Liver (tissue), 3 donors: ENCODE measurements at regions not wholly inside any gene's neighbourhood (a gene's known extent, or its start where the extent isn't known, plus 50 kb on each side); places are given as distances from the start of the nearest gene placed in this dataset.

ENCODE experiments used
- ATF3 ChIP-seq: IDR thresholded peaks from 2 replicates; pipeline ENCODE4 v1.6.1; 2016; ENCODE audit warnings: antibody characterized with exemption
- CTCF ChIP-seq: fragments of 150-350 bp; IDR thresholded peaks from 2 replicates; pipeline ENCODE4 v1.5.1; 2017; ENCODE audit warnings: improper control_type of control experiment, low read depth, low read length; ENCODE audit not compliant: missing input control
- GABPA ChIP-seq, 2 donors: IDR thresholded peaks in 1 of 2; conservative IDR thresholded peaks in 1 of 2; 2 replicates each; pipeline ENCODE4 v1.6.1; 2016; ENCODE audit warnings: antibody characterized with exemption in 2 of 2, mild to moderate bottlenecking in 1 of 2, moderate library complexity in 1 of 2
- MAX ChIP-seq: IDR thresholded peaks from 2 replicates; pipeline ENCODE4 v1.6.1; 2016; ENCODE audit warnings: antibody characterized with exemption
- RAD21 ChIP-seq, 2 donors: IDR thresholded peaks; 2 replicates each; pipeline ENCODE4 v1.6.1; 2016; ENCODE audit warnings: antibody characterized with exemption in 2 of 2, mild to moderate bottlenecking in 2 of 2
- REST ChIP-seq: IDR thresholded peaks from 2 replicates; pipeline ENCODE4 v1.6.1; 2016; ENCODE audit warnings: antibody characterized with exemption, mild to moderate bottlenecking
- SP1 ChIP-seq: IDR thresholded peaks from 2 replicates; pipeline ENCODE4 v1.6.1; 2018; ENCODE audit warnings: antibody characterized with exemption, mild to moderate bottlenecking
- TAF1 ChIP-seq: conservative IDR thresholded peaks from 2 replicates; pipeline ENCODE4 v1.6.1; 2016; ENCODE audit warnings: antibody characterized with exemption, mild to moderate bottlenecking
- donor health status: healthy.
- donor health status: healthy.

GRCh38 chr21:16192902-16193301 is 463.1 kb downstream of the USP25 start:
- TF ChIP-seq CTCF (no peak), TAF1 (no peak), REST (no peak), ATF3 (peak; percentile 29), RAD21 (IDR thresholded peaks at IDR 0.05) (no peak), SP1 (no peak), GABPA (IDR thresholded peaks at IDR 0.05 in 1 of 2, conservative IDR thresholded peaks at IDR 0.05 in 1 of 2) (no peak), MAX (no peak)
